Glutamatergic neuron (in vitro differentiated cells): ENCODE measurements at regions not wholly inside any gene's neighbourhood (a gene's known extent, or its start where the extent isn't known, plus 50 kb on each side); places are given as distances from the start of the nearest gene placed in this dataset.

Experiments used
- DNase-seq: peaks from one replicate; pipeline ENCODE4 v3.0.0; 2022
- H3K27ac Mint-ChIP-seq: one replicate; pipeline ENCODE4 v1.8.0; 2020; ENCODE audit warnings: mild to moderate bottlenecking, mixed read lengths, inconsistent platforms; ENCODE audit not compliant: unreplicated experiment
- H3K27me3 Mint-ChIP-seq: one replicate; pipeline ENCODE4 v1.8.0; 2020; ENCODE audit warnings: mild to moderate bottlenecking, moderate library complexity, mixed read lengths, inconsistent platforms; ENCODE audit not compliant: unreplicated experiment
- H3K36me3 Mint-ChIP-seq: one replicate; pipeline ENCODE4 v1.8.0; 2020; ENCODE audit warnings: mild to moderate bottlenecking, mixed read lengths, inconsistent platforms; ENCODE audit not compliant: unreplicated experiment
- H3K4me1 Mint-ChIP-seq: one replicate; pipeline ENCODE4 v1.8.0; 2020; ENCODE audit warnings: mild to moderate bottlenecking, low read depth, mixed read lengths, inconsistent platforms; ENCODE audit not compliant: unreplicated experiment
- H3K4me3 Mint-ChIP-seq: one replicate; pipeline ENCODE4 v1.8.0; 2020; ENCODE audit warnings: mild to moderate bottlenecking, mixed read lengths, inconsistent platforms; ENCODE audit not compliant: unreplicated experiment
- H3K9me3 Mint-ChIP-seq: one replicate; pipeline ENCODE4 v1.8.0; 2020; ENCODE audit warnings: mild to moderate bottlenecking, moderate library complexity, mixed read lengths, inconsistent platforms; ENCODE audit not compliant: unreplicated experiment
- TF ChIP-seq, protein P1 (sequence below): fragments of 200-600 bp; sonication (generic); IDR thresholded peaks from one replicate; pipeline ENCODE4 v1.5.0; 2021; ENCODE audit not compliant: partially characterized antibody, unreplicated experiment

DNA sequence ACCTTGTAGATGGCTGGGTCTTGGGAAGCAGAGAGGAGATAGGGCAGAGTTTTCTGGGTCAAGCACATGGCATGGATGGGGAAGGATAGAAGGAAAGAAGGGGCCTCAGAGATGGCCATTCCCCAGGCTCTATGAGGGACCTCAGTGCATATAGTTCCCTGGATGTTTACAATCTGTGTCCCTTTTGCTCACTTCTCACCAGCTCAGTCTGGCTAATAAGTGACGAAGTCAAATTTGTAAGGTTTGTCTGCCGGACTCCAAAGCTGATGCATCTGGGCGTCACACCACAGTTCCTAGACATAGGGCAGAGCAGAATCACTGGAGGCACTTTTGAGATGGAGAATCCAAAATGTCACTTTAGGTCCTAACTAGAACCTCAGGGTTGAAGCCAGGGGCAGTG lies 416.4 kb upstream of the PROX1 start:
- no peak overlapping the region for H3K27ac Mint-ChIP-seq
- H3K4me3 Mint-ChIP-seq: no peak overlapping the region
- peaks cover 4% of the 10 kb centered on the region for H3K36me3 Mint-ChIP-seq
- H3K9me3 Mint-ChIP-seq: peaks cover under 1% of the 10 kb centered on the region
- H3K4me1 Mint-ChIP-seq: peaks cover 6% of the 10 kb centered on the region
- TF ChIP-seq, protein P1, sequence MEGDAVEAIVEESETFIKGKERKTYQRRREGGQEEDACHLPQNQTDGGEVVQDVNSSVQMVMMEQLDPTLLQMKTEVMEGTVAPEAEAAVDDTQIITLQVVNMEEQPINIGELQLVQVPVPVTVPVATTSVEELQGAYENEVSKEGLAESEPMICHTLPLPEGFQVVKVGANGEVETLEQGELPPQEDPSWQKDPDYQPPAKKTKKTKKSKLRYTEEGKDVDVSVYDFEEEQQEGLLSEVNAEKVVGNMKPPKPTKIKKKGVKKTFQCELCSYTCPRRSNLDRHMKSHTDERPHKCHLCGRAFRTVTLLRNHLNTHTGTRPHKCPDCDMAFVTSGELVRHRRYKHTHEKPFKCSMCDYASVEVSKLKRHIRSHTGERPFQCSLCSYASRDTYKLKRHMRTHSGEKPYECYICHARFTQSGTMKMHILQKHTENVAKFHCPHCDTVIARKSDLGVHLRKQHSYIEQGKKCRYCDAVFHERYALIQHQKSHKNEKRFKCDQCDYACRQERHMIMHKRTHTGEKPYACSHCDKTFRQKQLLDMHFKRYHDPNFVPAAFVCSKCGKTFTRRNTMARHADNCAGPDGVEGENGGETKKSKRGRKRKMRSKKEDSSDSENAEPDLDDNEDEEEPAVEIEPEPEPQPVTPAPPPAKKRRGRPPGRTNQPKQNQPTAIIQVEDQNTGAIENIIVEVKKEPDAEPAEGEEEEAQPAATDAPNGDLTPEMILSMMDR: no peak
- no peak for DNase-seq
- no peaks in the 10 kb centered on the region for H3K27me3 Mint-ChIP-seq

DNA sequence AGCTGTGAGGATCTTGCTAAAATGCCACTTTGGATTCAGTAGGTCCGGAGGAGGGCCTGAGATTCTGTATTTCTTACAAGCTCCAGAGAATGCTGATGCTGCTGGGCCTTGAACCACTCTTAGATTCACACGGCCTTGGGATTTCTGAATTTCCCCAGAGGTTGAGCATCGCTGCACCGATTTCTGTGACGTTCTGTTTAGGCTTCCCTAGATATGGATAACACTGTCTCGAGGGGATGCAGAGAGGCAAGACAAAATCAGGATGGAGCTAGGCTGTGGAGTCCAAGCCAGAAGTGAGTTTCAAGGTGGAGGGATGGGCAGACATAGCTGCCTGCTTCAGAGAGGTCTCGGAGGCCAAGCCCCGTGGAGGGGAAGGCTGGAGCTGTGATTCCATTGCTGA lies 415.9 kb upstream of the PROX1 start:
- no peak for DNase-seq
- TF ChIP-seq, protein P1: no peak
- H3K4me3 Mint-ChIP-seq: no peak overlapping the region

DNA sequence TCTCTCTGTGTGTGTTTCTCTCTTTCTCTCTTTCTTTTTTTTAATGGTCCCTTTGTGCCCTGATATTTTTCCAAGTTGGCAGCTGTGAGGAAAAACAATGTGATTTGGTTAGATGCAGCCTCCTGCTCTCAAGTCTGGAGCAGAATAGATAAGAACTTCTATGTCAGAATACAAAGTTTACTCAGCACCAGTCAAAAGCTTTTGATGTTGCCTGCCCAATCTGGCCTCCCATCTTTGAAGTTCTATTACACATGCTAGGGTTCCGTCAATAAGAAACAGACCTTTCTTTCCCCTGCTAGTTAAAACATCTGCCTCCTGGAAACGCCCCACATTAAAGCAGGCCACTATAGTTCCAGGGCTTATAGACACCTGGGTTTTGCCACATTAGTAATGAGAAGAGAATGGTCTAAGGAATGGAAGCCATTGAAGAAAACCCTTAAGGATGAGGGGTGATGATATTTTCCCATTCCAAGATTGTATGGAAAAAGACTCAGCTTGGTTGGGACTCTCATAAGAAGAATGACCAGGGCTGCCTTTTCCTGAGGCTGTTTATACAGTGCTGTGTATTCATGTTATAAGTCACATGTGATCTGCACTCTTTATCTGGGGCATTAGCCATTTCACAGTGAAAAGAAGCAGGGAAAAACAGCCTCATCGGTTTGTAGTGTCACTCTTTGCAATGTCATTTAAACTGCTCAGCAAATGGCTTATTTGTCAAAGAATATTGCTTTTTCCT lies 414.7 kb upstream of the PROX1 start:
- DNase-seq: no peak
- TF ChIP-seq, protein P1: no peak
- Mint-ChIP-seq H3K4me1 (peaks cover 6% of the 10 kb centered on the region), H3K9me3 (peaks cover 1% of the 10 kb centered on the region), H3K27me3 (no peaks in the 10 kb centered on the region), H3K36me3 (peaks cover 7% of the 10 kb centered on the region), H3K27ac (no peak overlapping the region), H3K4me3 (no peak overlapping the region)

More for the DNA sequence above, 415.9 kb upstream of the PROX1 start:
- H3K27ac Mint-ChIP-seq: no peak overlapping the region
- H3K4me1 Mint-ChIP-seq: peaks cover 6% of the 10 kb centered on the region
- no peaks in the 10 kb centered on the region for H3K9me3 Mint-ChIP-seq
- no peaks in the 10 kb centered on the region for H3K36me3 Mint-ChIP-seq
- no peaks in the 10 kb centered on the region for H3K27me3 Mint-ChIP-seq

DNA sequence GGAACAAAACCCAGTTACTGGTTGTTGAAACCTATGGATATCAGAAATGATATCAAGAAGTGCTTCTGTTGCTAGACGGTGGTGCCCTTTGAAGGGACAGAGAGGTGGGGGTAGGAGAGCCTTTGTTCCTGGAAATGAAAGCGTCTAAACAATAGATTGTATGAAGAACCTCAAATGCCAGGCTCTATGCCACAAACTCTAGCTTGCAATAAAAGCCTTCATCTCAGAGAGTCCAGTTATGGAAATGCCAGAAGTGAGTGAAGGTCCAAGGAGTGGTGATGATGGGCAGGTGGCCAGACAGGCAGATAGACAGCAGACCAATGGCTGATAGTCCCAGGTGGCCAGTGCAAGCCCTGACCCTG lies 414.1 kb upstream of the PROX1 start:
- TF ChIP-seq, protein P1: no peak
- no peak overlapping the region for H3K27ac Mint-ChIP-seq
- peaks cover 7% of the 10 kb centered on the region for H3K36me3 Mint-ChIP-seq
- H3K27me3 Mint-ChIP-seq: no peaks in the 10 kb centered on the region
- no peak overlapping the region for H3K4me3 Mint-ChIP-seq
- H3K9me3 Mint-ChIP-seq: peaks cover 1% of the 10 kb centered on the region
- H3K4me1 Mint-ChIP-seq: peaks cover 6% of the 10 kb centered on the region
- no peak for DNase-seq

DNA sequence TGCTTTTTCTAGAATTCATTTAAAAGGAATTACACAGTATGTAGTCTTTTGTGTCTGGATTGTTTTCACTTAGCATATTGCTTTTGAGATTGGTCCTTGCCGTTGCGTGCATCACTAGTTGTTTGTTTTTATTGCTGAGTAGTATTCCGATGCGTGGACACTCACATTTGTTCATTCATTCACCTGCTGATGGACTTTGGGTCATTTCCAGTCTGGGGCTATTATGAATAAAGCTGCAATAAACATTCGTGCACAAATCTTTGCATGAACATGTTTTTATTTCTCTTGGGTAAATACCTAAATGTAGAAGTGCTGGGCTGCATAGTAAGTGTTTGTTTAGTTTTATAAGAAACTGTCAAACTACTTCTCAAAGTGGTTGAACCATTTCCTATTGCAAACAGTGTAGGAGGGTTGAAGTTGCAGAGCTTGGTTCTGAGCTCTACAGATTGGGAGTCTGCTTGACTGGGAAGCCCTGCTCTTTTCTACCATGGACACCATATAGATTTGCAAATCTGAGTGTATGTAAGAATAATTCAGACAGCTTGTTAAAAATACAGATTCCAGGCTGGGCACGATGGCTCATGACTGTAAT lies 404.7 kb upstream of the PROX1 start:
- no peak for DNase-seq
- no peaks in the 10 kb centered on the region for H3K36me3 Mint-ChIP-seq
- H3K27me3 Mint-ChIP-seq: no peaks in the 10 kb centered on the region
- H3K4me3 Mint-ChIP-seq: no peak overlapping the region
- H3K9me3 Mint-ChIP-seq: peaks cover 2% of the 10 kb centered on the region
- no peak overlapping the region for H3K27ac Mint-ChIP-seq
- TF ChIP-seq, protein P1: no peak
- H3K4me1 Mint-ChIP-seq: no peaks in the 10 kb centered on the region
